Karpas-422 (cell line): ENCODE measurements at regions not wholly inside any gene's neighbourhood (a gene's known extent, or its start where the extent isn't known, plus 50 kb on each side); places are given as distances from the start of the nearest gene placed in this dataset.

Experiments
- DNase-seq: peaks from one replicate; pipeline ENCODE4 v3.0.0-alpha.2; 2015
- H2AFZ ChIP-seq: fragments of 200-600 bp; sonication (generic); 2 replicates; pipeline ENCODE4 v1.6.1; 2014; ENCODE audit warnings: antibody characterized with exemption, low read length, mixed read lengths
- H3K27ac ChIP-seq: fragments of 200-600 bp; sonication (generic); 2 replicates; pipeline ENCODE4 v1.5.1; 2014; ENCODE audit warnings: mild to moderate bottlenecking, low read length, moderate library complexity
- H3K27me3 ChIP-seq: fragments of 200-600 bp; sonication (generic); 2 replicates; pipeline ENCODE4 v1.6.1; 2014; ENCODE audit warnings: low read length, mixed read lengths
- H3K36me3 ChIP-seq: fragments of 200-600 bp; sonication (generic); 2 replicates; pipeline ENCODE4 v1.6.1; 2014; ENCODE audit warnings: low read length, mixed read lengths; ENCODE audit not compliant: insufficient read depth
- H3K4me1 ChIP-seq: fragments of 200-600 bp; sonication (generic); 2 replicates; pipeline ENCODE4 v1.6.1; 2014; ENCODE audit warnings: mild to moderate bottlenecking, low read length, mixed read lengths
- H3K4me2 ChIP-seq: fragments of 200-600 bp; sonication (generic); 2 replicates; pipeline ENCODE4 v1.6.1; 2014; ENCODE audit warnings: low read length, low read depth, mild to moderate bottlenecking; ENCODE audit not compliant: poor library complexity, severe bottlenecking
- H3K4me3 ChIP-seq: fragments of 200-600 bp; sonication (generic); 2 replicates; pipeline ENCODE4 v1.5.1; 2014; ENCODE audit warnings: mild to moderate bottlenecking, antibody characterized with exemption, low read length, mixed read lengths
- H3K79me2 ChIP-seq: fragments of 200-600 bp; sonication (generic); 2 replicates; pipeline ENCODE4 v1.6.1; 2014; ENCODE audit warnings: mild to moderate bottlenecking, low read length, mixed read lengths
- H3K9ac ChIP-seq: fragments of 200-600 bp; sonication (generic); 2 replicates; pipeline ENCODE4 v1.6.0; 2014; ENCODE audit warnings: low read length
- H3K9me2 ChIP-seq: fragments of 200-600 bp; sonication (generic), shearing (Covaris generic); replicated peaks from 2 replicates; pipeline ENCODE4 v1.6.0; 2014; ENCODE audit warnings: mild to moderate bottlenecking, low read length, moderate library complexity; ENCODE audit not compliant: insufficient read depth
- H3K9me3 ChIP-seq: fragments of 300-700, 200-600 bp; sonication (generic); 2 replicates; pipeline ENCODE4 v1.6.1; 2014; ENCODE audit warnings: low read length, mixed read lengths
- H4K20me1 ChIP-seq: fragments of 200-600 bp; sonication (generic); 2 replicates; pipeline ENCODE4 v1.6.1; 2014; ENCODE audit warnings: mild to moderate bottlenecking, antibody characterized with exemption, low read length, low read depth; ENCODE audit not compliant: insufficient read depth

DNA sequence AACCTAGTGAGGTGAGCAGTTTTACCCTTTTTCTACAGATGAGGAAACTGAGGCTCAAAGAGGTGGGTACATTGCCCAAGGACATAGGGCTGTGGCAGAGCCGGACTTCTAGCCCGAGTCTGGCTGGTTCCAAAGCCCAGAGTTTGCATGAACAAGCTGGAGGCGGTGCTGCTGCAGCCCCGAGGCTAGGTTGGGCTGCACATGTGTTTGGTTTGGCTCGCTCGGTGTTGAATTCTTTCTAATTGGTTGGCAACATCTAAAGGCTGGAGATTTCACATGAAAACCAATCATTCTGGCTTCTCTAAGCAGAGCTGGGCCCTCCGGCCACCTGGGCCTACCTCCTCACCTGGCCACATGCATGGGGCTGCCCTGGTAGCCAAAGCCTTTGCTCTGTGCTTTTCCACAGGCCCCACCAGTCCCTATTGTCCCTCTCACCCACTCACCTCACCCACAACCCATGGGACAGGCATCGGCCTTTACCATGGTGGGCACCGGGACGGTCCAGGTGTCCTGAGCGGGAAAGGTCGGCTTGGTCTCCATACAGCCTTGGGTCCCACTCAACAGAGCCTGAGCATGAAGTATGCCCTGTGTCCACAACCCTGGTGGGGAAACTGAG, 262.3 kb downstream of the NSG2 start:
- H2AFZ ChIP-seq = no peak overlapping the region
- no peaks in the 10 kb centered on the region for H3K4me1 ChIP-seq
- no peaks in the 10 kb centered on the region for H3K27me3 ChIP-seq
- H3K4me3 ChIP-seq = no peak overlapping the region
- DNase-seq = no peak
- no peaks in the 10 kb centered on the region for H4K20me1 ChIP-seq
- no peak overlapping the region for H3K27ac ChIP-seq
- H3K36me3 ChIP-seq = no peaks in the 10 kb centered on the region
- H3K4me2 ChIP-seq = no peak overlapping the region
- no peaks in the 10 kb centered on the region for H3K9me3 ChIP-seq
- H3K9me2 ChIP-seq = no peaks in the 10 kb centered on the region
- H3K9ac ChIP-seq = no peak overlapping the region
- no peaks in the 10 kb centered on the region for H3K79me2 ChIP-seq

DNA sequence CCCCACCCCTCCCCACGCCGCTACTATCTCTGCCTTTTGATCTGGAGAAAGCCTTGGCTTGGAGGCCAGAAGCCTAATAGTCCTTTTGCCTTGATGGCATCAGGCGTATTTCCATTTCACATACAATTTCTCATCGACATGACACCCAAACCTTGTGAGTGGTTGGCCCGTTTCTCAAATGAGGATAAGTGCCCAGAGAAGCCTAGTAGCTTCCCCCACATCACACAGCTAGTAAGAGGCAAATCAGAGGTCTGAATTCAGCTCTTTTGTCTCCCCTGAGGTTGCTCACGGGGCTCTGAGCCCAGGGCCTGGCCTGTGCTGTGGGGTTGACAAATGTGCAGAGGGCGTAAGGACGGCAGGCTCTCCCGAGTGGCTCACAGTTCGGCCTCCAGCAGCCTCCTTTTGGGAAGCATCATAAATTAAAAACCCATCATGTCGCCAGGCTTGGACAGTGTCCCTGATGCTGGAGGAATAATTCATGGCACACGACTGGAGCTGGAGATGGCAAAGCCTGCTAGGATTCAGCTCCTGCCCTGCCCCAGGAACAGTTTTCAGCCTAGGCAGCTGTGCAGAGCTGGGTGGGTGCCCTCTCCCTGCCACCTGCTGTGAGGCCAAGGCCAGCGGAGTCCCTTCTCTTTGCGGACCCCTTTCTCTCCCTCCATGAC, 263.8 kb downstream of the NSG2 start:
- no peak overlapping the region for H3K4me3 ChIP-seq
- no peak overlapping the region for H2AFZ ChIP-seq
- H3K79me2 ChIP-seq = no peaks in the 10 kb centered on the region
- H3K9ac ChIP-seq = no peak overlapping the region
- H3K9me2 ChIP-seq = no peaks in the 10 kb centered on the region
- H3K4me2 ChIP-seq = no peak overlapping the region
- no peaks in the 10 kb centered on the region for H3K27me3 ChIP-seq
- no peaks in the 10 kb centered on the region for H4K20me1 ChIP-seq
- no peaks in the 10 kb centered on the region for H3K4me1 ChIP-seq
- no peaks in the 10 kb centered on the region for H3K9me3 ChIP-seq
- no peak overlapping the region for H3K27ac ChIP-seq
- H3K36me3 ChIP-seq = no peaks in the 10 kb centered on the region
- DNase-seq = no peak

DNA sequence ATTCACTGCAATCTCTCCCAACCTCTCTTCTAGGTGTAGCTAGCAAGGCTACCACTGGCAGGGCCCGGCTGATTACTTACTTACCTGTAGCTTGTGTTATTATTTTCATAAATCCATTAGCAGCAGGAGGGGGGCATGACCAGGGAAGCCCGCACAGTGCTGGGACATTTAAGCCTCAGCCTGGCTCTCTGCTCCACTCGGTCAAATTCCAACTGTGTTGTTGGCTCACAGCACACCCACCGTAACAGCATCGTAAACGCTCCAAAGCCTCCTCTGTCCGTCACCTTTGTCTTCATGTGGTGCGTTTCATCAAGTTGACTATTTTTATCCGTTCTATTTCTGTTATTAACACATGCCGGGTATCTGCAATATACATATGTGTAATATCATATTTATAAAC, 264.7 kb downstream of the NSG2 start:
- H3K27ac ChIP-seq = no peak overlapping the region
- H3K9me2 ChIP-seq = no peaks in the 10 kb centered on the region
- H3K4me3 ChIP-seq = no peak overlapping the region
- H2AFZ ChIP-seq = no peak overlapping the region
- no peaks in the 10 kb centered on the region for H3K36me3 ChIP-seq
- no peak overlapping the region for H3K4me2 ChIP-seq
- no peaks in the 10 kb centered on the region for H3K9me3 ChIP-seq
- H3K79me2 ChIP-seq = no peaks in the 10 kb centered on the region
- no peak overlapping the region for H3K9ac ChIP-seq
- DNase-seq = no peak
- no peaks in the 10 kb centered on the region for H3K4me1 ChIP-seq
- H4K20me1 ChIP-seq = no peaks in the 10 kb centered on the region
- no peaks in the 10 kb centered on the region for H3K27me3 ChIP-seq

DNA sequence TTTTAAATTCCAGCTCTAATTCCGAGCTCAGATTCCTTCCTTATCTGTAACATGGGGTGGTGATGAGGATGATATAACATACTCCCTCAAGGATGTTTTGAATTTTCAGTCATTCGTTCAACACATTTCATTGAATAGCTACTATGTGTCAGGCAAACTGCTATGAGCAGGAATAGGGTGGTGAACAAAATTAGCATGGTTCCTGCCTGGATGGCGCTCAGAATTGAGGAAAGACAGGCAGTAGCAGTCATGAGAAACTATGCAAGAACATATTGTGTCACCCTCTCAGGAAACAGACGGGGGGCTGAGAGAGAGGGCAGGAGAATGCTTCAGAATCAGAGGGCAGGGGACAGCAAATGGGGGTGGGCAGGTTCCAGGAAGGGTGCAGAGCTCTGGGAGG, 265.2 kb downstream of the NSG2 start:
- Histone ChIP-seq H2AFZ (no peak overlapping the region), H3K79me2 (no peaks in the 10 kb centered on the region), H3K4me3 (no peak overlapping the region), H3K4me2 (no peak overlapping the region), H3K27ac (no peak overlapping the region), H3K4me1 (no peaks in the 10 kb centered on the region), H3K9me2 (no peaks in the 10 kb centered on the region), H3K36me3 (no peaks in the 10 kb centered on the region), H3K9ac (no peak overlapping the region), H3K27me3 (no peaks in the 10 kb centered on the region), H4K20me1 (no peaks in the 10 kb centered on the region), H3K9me3 (no peaks in the 10 kb centered on the region)
- no peak for DNase-seq

DNA sequence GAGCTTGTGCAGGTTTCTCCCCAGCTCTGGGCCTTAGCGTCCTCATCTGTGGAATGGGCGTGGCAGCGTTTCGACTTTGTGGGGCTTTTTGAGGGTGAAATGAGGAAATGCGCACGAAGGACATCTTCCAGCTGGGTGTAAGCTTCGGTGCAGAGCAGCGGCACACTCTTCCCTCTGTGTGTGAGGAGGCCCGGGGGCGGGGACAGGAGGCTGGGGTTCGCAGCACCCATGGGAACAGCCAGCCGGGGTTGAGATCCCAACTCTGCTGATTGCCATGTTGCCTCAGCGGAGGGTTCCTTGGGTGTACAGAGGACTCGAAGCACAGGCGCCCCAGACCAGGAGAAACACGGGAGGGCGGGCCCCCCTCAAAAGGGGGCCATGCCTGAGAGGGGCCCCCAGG, 265.6 kb downstream of the NSG2 start:
- Histone ChIP-seq H3K79me2 (no peaks in the 10 kb centered on the region), H3K27me3 (no peaks in the 10 kb centered on the region), H3K9ac (no peak overlapping the region), H3K4me3 (no peak overlapping the region), H3K27ac (no peak overlapping the region), H3K9me2 (no peaks in the 10 kb centered on the region), H3K9me3 (no peaks in the 10 kb centered on the region), H3K36me3 (no peaks in the 10 kb centered on the region), H4K20me1 (no peaks in the 10 kb centered on the region), H3K4me2 (no peak overlapping the region), H2AFZ (no peak overlapping the region), H3K4me1 (no peaks in the 10 kb centered on the region)
- no peak for DNase-seq

DNA sequence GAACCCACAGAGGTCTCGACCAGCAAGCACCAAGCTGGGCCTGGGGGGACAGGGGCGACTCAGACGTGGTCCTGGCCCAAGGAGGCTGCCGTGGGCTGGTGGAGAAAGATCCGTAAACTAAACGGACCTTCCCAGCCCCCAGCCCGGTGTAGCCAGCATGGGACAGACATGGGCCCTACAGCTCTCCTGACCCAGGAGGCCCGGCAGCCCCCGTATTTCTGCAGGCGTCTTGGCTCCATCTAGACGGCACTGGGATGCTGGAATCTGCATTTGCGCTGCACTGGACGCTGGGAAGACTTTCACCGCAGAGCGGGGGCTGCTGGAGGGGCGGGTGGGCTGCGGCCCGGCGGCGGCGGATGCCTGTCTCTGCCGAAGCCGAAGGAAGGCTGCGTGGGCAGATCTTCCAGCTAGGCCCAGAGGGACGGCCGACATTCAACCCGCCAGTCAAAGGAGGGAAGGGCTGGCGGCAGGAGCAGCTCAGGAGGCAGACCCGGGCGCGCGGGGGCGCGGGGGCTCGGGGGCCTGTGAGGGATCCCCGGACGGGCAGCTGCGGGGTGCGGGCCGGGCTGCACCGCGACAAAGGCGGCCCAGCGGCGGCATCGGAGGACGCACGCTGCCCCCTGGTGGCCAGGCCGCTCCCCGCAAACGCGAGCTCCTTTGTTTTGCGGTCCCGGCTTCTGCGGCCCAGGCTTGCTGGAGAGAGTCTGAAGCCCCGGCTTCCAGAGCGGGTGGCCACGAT, 266.2 kb downstream of the NSG2 start:
- no peak overlapping the region for H3K4me2 ChIP-seq

DNA sequence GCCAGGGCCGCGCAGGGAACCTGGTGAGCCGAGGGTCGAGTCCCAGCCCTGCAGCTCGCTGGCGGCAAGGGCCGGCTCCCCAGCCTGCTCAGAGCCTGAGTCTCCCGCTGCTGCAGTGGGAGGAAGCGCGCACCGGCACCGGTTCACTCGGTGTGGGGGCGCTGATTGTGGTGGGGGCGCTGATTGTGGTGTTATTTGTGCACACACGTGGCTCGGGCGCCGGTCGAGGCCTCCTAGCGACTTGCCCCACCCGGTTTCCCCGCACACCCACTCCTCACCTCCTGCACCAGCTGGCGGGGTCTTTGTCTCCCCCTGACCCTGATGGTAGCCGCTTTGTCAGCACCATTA, 266.7 kb downstream of the NSG2 start:
- no peaks in the 10 kb centered on the region for H3K9me3 ChIP-seq
- no peak overlapping the region for H3K27ac ChIP-seq
- no peak overlapping the region for H3K4me3 ChIP-seq
- no peaks in the 10 kb centered on the region for H3K4me1 ChIP-seq
- no peak overlapping the region for H2AFZ ChIP-seq
- H3K27me3 ChIP-seq = no peaks in the 10 kb centered on the region
- no peak overlapping the region for H3K4me2 ChIP-seq
- no peaks in the 10 kb centered on the region for H3K79me2 ChIP-seq
- no peaks in the 10 kb centered on the region for H4K20me1 ChIP-seq
- DNase-seq = no peak
- no peaks in the 10 kb centered on the region for H3K36me3 ChIP-seq
- no peaks in the 10 kb centered on the region for H3K9me2 ChIP-seq
- H3K9ac ChIP-seq = no peak overlapping the region

More for the DNA sequence above, 266.2 kb downstream of the NSG2 start:
- no peak overlapping the region for H3K9ac ChIP-seq
- no peak overlapping the region for H3K4me3 ChIP-seq
- H4K20me1 ChIP-seq = no peaks in the 10 kb centered on the region
- no peaks in the 10 kb centered on the region for H3K9me2 ChIP-seq
- H3K36me3 ChIP-seq = no peaks in the 10 kb centered on the region
- H3K4me1 ChIP-seq = no peaks in the 10 kb centered on the region
- peak; percentile 76 for DNase-seq
- no peak overlapping the region for H3K27ac ChIP-seq
- no peak overlapping the region for H2AFZ ChIP-seq
- no peaks in the 10 kb centered on the region for H3K79me2 ChIP-seq
- H3K27me3 ChIP-seq = no peaks in the 10 kb centered on the region
- H3K9me3 ChIP-seq = no peaks in the 10 kb centered on the region

DNA sequence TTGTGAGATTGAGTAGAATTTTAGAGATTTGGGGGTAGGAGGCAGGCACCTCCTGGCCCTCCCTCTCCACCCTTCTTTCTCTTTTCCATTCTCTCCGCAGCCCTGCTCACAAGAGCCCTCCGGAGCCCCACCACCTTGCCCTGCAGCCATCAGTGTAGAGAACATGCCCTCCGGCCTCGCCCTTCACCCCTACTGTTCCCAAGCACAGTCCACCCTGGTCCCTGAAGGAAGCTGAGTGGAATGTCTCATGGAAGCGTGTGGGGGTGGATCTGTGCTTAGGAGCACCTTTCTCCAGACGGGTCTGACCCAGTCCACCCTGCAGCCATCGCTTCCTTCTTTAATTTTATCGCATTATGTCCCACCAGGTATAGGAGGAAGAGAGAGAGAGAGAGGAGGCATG, 267.1 kb downstream of the NSG2 start:
- DNase-seq = no peak
- Histone ChIP-seq H3K4me2 (no peak overlapping the region), H3K9me2 (no peaks in the 10 kb centered on the region), H3K27me3 (no peaks in the 10 kb centered on the region), H3K79me2 (no peaks in the 10 kb centered on the region), H3K9me3 (no peaks in the 10 kb centered on the region), H2AFZ (no peak overlapping the region), H4K20me1 (no peaks in the 10 kb centered on the region), H3K4me3 (no peak overlapping the region), H3K27ac (no peak overlapping the region), H3K9ac (no peak overlapping the region), H3K4me1 (no peaks in the 10 kb centered on the region), H3K36me3 (no peaks in the 10 kb centered on the region)
